HG03025 (cell line): ENCODE measurements at regions not wholly inside any gene's neighbourhood (a gene's known extent, or its start where the extent isn't known, plus 50 kb on each side); places are given as distances from the start of the nearest gene placed in this dataset.
"Not testable (repeated sequence)": the region's sequence is repeated elsewhere in the genome, so short reads cannot be mapped to it uniquely, and the experiment has no call there.

ENCODE experiments used
- ATAC-seq: cut with Tn5 transposase; IDR thresholded peaks from one replicate; pipeline ENCODE4 v1.9.1; 2021; ENCODE audit warnings: mild to moderate bottlenecking, moderate library complexity; ENCODE audit not compliant: unreplicated experiment, low FRiP score

DNA sequence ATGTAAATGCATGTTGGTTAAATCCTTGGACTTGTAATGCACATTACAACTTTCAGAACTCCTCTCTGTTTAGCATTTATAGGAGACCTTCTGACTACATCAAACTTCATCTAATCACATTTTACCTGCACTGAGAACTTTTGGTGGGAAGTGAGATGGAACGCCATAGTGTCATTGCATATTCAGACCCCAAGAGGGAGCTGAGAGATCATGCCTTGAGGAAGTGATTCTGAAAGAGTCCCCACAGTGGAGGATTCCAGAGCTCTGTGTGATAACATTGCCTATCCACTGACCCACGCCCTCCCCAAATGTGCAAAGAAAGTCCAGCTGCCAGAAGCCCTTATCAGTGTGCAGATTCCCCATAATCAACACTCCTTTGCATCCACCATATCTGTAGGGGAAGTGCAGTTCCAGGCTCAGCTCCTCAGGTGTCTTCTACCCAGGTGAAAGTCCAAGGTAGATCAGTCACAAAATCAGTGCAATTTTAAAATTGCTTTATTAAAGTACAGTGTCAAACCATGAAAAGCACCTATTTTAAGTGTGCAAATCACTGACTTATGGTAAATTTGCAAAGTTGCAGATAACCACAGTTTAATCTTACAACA lies 212.4 kb downstream of the RPIA start:
- ATAC-seq: no peak

DNA sequence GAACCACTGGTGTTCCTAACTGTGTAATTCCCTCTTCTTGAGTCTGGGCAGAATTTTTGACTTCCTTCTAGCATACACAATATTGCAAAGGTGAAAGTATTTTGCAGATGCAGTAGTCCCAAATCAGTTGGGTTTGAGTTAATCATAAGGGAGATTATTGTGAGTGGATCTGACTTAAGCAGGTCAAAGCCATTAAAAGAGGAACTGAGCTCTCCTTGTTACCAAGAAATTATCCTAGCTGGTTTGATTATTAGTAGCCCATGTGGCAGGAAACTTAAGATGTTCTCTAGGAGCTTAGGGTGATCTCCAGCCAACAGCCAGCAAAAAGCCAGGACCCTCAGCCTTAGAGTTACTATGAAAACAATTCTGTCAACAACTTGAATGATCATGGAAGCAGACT lies 221.8 kb downstream of the RPIA start:
- ATAC-seq: no peak

DNA sequence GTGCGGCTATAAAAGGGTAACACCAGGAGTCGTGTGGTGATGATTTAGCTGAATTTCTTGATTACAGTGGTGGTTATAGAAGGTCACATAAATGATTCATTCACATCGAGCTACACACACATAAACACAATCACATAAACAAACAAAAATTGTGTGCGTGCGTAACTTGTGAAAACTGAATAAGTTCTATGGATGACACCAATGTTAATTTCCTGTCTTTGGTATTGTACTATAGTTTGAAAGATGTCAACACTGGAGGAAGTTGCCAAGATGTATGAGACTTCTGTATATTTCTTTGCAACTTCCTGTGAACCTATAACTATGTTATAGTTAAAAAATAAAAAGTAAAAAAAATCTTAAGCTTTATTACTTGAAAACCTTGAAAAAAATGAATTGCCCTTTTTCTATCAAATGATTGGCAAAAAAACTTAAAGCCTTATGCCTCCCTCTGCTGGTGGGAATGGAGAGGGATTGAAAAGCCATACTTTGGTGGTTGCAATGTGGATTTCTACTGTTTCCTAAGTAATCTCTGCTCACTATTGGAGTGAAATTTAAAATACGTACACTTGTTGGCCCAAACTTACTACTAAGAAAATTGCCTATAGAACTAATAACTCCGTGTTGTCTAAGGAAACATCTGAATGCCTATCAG lies 227.7 kb downstream of the RPIA start:
- no peak for ATAC-seq

DNA sequence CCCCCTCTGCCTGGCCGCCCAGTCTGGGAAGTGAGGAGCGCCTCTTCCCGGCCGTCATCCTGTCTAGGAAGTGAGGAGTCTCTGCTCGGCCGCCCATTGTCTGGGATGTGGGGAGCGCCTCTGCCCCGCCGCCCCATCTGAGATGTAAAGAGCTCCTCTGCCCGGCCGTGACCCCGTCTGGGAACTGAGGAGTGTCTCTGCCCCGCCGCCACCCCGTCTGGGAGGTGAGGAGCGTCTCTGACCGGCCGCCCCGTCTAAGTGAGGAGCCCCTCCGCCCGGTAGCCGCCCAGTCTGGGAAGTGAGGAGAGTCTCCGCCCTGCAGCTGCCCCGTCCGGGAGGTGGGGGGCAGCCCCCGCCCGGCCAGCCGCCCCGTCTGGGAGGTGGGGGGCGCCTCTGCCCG lies 228.9 kb downstream of the RPIA start:
- not testable (repeated sequence) for ATAC-seq

DNA sequence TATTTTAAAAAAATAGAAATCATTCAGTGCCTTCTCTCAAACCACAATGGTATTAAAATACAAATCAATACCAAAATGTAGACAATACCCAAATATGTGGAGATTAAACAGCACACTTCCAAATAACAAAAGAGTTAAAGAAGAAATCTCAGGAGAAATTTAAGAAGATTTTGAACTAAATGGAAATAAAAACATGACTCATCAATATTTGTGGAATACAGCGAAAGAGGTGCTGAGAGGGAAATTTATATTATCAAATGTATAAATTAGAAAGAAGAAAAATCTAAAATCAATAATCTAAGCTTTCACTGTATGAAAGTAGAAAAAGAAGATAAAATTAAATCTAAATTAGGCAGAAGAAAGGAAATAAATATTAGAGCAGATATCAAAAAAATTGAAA lies 233.1 kb downstream of the RPIA start:
- no peak for ATAC-seq

DNA sequence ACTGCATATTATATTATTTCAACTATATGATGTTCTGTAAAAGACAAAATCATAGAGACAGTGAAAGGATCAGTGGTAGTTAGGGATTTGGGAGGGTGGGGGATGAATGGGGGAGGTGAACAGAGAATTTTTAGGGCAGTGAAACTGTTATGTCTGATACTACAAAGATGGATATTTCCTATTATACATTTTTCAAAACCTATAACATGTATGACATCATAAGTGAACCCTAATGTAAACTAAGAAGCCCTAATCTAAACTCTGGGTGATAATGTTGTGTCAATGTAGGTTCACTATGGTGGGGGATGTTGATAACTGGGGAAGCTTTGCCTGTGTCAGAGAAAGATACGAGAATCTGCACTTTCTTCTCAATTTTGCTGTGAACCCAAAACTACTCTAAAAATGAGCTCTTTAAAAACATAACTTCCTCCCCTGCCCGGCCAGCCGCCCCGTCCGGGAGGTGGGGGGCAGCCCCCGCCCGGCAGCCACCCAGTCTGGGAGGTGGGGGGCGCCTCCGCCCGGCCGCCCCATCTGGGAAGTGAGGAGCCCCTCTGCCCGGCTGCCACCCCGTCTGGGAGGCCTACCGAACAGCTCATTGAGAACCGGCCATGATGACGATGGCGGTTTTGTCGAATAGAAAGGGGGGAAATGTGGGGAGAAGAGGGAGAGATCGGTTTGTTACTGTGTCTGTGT lies 234.4 kb downstream of the RPIA start:
- no peak for ATAC-seq

DNA sequence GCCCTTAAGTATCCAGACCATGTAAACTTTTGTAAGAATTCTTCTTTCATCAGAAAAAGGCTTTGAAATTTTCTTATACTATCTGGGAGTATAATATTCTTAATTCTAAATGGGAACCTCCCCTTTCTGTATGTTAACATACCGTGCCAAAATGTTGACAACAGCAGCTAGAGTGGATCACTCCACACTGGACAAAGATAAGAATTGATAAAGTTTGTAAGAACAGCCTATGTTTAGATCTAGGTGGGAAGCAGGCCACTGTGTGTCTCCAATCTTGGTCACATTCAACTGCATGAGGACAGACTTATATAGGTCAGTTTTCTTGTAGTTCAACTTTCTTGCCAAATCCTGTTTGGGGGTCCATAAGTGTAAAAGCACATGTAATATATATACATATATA lies 235.7 kb downstream of the RPIA start:
- no peak for ATAC-seq

DNA sequence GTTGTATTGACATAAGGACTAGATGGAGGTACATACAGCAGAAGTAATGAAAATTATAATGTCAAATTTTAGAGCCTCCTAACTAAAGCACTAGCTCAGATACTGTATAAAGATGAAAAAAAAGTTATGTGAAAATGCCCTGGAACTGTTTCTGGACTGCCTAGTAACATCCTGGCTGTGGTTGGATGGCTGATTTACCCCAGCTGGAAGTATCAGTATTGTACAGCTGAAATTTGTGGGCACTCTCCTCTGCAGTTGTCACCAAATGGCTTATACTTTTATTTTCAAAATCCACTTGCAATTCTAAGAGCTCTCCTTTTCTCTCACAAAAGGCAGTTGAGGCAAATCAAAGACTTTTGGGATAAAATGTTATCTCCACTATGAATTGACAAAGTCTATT lies 239.2 kb downstream of the RPIA start:
- no peak for ATAC-seq

DNA sequence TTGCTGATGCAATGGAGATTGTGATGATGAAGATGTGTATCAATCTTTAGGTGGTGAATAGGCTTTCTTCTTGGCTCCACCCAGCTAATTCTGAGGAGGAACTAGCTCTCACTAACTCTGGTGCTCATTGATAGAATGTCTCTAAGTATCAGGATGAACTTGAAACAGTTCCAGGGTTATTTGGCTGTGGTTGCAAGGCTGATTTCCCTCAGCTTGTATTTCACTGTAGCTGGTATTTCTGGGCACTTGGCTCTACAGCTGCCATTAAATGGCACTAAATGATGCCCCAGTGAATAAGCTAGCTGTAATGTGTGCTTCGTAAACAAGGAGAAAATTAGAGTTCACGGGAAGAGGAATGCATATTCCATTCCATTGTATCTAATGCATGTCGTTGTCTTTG lies 241.2 kb downstream of the RPIA start:
- no peak for ATAC-seq

DNA sequence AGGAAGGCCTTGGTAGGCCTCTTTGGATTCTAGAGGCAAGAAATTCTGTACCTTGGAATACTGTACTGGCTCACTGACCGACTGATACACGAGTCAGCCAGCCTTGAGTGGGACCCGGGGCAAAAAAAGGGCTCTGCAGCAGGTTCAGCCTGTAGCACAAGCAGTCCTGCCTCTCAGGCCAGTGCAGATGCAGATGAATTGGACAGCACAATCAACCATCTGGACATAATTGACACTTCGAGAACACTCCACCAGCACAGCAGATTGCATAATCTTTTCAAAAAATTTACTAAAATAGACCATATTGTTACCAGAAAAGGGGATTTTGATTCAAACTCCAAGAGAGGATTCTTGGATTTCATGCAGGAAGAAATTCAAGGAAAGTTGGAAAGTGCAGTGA lies 241.6 kb downstream of the RPIA start:
- ATAC-seq: no peak

DNA sequence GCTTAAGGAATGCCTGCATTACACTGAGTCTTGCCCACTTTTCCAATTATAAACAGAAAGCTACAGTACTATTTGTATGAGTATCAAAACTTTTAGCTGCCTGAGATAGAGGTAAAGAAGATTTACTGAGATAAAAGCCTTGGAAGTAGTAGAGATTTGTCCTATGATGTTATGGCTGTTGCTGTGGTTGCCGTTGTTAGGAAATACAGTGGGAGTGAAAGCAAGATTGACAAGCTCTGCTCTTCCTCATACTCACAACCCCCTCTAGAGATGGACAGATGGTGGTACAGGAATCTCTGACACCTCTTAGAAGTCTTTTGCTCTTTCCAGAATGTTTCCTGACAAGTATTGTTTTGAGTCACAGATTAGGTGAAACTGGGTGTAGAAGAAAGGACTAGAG lies 242.5 kb downstream of the RPIA start:
- ATAC-seq: no peak

DNA sequence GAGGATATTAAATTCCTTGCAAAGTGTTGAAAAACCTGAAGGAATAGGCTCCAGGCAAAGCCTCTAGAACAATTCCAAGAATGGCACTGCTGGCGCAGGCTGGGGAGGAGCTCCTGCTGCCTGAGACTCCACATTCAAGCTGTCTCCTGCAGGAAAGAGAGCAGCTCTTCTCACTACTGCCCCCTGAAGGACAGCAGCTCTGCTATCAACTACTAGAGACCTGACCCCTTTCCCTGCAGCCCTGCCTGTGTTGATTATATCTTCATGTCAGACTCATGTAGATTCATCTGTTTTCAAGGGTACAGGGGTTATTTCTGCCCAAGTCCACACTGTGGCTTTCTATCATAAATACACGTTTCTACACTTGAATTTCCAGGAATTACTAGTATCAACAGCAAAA lies 249.7 kb downstream of the RPIA start:
- not testable (repeated sequence) for ATAC-seq

DNA sequence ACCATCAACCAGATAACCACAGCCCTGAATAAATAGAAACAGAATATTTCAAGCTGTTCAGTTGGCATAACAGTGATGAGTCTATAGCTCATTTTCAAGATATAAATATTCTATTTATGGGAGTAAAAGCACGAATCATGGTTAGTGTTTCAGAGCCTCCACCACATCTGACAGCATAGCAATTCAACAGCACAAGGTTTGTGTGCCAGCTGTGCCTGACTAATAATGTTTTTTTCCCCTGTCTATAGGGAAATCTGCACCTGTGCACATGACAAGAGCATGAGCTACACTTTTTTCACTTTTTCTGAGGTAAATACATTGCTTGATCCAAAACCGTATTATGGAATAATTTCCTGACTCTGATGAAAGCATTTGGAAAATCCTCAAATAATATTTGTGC lies 251.3 kb downstream of the RPIA start:
- ATAC-seq: no peak

DNA sequence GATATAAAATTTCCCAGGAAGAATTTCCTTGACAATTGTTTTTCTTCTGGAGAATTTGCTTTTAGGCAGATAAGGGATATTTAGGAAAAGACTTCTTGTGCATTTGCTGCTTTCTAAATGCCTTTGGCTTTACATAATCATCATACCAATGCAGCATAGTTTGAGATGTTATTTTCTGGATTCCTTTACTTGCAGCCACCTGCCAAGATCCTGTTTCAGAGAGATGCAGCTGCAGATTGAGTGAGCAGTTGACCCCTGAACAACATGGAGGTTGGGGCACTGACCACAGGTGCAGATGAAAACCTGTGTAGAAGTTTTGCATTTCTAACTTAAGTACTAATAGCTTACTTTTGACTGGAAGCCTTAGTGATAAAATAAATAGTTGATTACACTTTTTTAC lies 257.9 kb downstream of the RPIA start:
- no peak for ATAC-seq

DNA sequence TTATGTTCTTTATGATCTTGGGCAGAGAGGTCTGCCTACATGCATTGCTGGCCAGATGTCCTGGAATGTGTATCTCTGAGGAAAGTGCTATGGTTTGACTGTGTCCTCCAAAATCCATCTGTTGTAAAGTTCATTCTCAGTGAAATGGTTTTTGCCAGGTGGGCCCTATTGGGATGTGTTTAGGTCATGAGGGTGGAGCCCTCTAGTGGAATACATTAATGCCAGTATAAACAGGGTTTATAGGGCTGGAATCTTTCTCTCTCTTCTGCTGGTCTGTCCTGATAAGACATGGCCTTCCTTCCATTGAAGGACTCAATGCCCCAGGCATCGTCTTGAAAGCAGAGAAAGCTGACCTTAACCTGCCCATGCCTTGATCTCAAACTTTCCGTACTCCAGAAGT lies 258.5 kb downstream of the RPIA start:
- no peak for ATAC-seq

DNA sequence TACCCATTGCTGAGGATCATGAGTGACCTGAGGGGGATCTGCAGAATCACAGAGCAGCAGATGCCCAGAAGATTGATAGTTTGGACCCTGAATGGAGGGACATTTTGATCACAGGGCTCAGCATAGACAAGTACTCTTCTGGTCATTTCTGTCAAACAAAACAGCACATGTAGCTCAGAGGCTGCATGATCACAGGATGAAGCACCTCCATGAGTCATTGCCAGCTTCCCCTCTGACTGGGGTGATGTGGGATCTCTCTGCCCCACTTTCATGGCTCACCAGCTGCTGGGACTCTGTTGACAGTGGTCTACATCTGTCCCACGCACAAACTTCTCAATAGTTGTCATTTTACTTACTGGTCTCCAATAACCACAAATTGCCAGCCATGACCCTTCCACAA lies 264.1 kb downstream of the RPIA start:
- ATAC-seq: no peak

DNA sequence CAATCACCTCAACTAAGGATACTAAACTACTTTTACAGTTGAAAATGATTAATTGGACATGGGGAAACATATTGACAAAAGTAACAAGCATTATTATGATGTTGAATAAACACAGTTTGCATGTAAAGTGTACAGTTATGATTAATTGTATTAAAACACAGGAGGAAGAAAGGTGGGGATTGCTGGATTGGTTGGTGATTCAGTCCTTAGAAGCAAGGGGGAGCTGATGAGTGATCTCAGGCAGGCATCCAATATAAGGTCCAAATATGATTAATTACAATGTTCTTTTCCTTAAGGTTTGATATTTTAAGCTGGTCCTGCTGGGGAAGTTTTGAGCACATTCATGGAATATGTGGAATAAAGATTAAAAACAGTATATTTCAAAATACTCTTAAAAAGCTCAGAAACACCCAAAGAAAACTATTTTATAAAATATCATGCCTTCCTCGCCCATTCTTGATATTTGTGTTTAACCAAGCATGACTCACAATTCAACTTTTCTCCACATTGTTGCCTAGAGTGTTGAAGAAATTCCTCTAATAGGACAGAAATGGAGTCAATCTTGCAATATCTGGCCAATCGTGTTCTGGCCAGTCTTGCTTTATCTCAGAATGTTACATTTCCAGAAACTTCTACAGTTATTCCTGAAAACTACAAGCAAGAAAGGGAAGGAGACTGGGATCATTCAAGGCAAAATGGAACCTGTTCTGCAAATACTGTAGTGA lies 268.2 kb downstream of the RPIA start:
- no peak for ATAC-seq

DNA sequence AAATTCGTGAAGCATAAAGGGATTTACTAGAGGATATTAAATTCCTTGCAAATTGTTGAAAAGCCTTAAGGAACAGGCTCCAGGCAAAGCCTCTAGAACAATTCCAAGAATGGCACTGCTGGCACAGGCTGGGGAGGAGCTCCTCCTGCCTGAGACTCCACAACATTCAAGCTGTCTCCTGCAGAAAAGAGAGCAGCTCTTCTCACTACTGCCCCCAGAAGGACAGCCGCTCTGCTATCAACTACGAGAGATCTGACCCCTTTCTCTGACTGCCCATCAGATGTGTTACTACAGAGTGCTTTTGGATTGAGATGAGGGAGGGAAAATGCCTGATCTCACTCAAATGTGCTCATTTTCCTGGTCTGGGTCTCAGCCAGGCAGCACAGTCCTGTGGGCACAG lies 269.9 kb downstream of the RPIA start:
- ATAC-seq: not testable (repeated sequence)

DNA sequence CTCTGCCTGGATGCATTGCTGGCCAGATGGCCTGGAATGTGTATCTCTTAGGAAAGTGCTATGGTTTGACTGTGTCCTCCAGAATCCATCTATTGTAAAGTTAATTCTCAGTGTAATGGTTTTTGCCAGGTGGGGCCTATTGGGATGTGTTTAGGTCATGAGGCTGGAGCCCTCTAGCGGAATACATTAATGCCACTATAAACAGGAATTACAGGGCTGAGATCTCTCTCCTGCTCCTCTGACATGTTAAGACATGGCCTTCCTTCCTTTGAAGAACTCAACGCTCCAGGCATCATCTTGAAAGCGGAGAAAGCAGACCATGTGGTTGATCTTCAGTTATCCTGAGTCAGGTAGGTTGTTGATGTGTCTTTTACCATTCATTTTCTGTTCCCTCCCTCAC lies 276.4 kb downstream of the RPIA start:
- ATAC-seq: no peak

DNA sequence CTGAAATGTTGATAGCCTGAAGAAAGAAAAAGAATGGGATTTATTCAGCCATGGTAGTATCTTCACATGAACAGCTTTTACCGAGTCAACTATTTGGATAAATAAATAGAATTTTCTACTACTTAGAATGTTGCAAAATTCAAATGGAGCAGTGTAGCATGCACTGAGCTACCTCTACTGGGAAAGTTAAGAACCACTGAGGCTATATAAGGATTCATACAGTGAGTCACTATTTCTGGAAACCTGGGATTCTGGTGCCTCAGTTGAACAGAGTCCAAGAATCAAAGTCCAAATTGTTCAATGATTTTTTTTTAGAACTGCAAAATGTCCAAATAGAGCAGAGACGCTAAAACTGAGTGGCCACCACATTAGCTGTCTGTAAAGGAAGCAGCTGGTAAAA lies 286.5 kb downstream of the RPIA start:
- ATAC-seq: not testable (repeated sequence)

DNA sequence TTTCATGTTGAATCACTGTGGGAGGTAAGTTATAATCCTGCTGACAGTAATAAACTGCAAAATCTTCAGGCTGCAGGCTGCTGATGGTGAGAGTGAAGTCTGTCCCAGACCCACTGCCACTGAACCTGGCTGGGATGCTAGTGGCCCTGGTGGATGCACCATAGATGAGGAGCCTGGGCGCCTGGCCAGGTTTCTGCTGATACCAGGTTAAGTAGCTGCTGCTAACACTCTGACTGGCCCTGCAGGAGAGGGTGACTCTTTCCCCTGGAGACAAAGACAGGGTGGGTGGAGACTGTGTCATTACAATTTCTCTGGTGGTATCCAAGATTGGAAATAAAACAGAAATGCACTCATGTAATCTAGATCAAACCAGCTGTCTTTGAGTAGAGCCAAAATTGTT lies 287.0 kb downstream of the RPIA start:
- not testable (repeated sequence) for ATAC-seq
